ENCODE measurements at regions not wholly inside any gene's neighbourhood (a gene's known extent, or its start where the extent isn't known, plus 50 kb on each side); places are given as distances from the start of the nearest gene placed in this dataset.

DNA sequence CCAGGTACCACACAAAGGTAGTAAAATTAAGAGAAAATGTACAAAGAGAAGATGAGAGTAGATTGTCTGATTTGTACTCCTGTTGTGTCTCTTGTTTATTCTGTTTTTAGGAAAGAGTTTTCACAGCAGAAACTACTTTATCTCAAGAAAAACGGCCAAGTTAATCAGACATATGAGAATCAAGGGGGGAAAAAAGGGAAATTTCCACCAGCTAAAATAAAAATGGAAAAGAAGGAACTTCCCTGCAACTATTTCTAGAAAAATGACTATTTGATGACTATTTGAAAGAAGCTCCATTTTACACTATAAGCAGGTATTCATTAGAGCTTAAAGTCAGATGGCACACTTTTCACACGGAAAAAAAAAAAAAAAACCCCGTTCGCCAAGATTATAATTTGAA, 56.5 kb downstream of the EPRS1 start (continued):
- TF ChIP-seq, protein P1, sequence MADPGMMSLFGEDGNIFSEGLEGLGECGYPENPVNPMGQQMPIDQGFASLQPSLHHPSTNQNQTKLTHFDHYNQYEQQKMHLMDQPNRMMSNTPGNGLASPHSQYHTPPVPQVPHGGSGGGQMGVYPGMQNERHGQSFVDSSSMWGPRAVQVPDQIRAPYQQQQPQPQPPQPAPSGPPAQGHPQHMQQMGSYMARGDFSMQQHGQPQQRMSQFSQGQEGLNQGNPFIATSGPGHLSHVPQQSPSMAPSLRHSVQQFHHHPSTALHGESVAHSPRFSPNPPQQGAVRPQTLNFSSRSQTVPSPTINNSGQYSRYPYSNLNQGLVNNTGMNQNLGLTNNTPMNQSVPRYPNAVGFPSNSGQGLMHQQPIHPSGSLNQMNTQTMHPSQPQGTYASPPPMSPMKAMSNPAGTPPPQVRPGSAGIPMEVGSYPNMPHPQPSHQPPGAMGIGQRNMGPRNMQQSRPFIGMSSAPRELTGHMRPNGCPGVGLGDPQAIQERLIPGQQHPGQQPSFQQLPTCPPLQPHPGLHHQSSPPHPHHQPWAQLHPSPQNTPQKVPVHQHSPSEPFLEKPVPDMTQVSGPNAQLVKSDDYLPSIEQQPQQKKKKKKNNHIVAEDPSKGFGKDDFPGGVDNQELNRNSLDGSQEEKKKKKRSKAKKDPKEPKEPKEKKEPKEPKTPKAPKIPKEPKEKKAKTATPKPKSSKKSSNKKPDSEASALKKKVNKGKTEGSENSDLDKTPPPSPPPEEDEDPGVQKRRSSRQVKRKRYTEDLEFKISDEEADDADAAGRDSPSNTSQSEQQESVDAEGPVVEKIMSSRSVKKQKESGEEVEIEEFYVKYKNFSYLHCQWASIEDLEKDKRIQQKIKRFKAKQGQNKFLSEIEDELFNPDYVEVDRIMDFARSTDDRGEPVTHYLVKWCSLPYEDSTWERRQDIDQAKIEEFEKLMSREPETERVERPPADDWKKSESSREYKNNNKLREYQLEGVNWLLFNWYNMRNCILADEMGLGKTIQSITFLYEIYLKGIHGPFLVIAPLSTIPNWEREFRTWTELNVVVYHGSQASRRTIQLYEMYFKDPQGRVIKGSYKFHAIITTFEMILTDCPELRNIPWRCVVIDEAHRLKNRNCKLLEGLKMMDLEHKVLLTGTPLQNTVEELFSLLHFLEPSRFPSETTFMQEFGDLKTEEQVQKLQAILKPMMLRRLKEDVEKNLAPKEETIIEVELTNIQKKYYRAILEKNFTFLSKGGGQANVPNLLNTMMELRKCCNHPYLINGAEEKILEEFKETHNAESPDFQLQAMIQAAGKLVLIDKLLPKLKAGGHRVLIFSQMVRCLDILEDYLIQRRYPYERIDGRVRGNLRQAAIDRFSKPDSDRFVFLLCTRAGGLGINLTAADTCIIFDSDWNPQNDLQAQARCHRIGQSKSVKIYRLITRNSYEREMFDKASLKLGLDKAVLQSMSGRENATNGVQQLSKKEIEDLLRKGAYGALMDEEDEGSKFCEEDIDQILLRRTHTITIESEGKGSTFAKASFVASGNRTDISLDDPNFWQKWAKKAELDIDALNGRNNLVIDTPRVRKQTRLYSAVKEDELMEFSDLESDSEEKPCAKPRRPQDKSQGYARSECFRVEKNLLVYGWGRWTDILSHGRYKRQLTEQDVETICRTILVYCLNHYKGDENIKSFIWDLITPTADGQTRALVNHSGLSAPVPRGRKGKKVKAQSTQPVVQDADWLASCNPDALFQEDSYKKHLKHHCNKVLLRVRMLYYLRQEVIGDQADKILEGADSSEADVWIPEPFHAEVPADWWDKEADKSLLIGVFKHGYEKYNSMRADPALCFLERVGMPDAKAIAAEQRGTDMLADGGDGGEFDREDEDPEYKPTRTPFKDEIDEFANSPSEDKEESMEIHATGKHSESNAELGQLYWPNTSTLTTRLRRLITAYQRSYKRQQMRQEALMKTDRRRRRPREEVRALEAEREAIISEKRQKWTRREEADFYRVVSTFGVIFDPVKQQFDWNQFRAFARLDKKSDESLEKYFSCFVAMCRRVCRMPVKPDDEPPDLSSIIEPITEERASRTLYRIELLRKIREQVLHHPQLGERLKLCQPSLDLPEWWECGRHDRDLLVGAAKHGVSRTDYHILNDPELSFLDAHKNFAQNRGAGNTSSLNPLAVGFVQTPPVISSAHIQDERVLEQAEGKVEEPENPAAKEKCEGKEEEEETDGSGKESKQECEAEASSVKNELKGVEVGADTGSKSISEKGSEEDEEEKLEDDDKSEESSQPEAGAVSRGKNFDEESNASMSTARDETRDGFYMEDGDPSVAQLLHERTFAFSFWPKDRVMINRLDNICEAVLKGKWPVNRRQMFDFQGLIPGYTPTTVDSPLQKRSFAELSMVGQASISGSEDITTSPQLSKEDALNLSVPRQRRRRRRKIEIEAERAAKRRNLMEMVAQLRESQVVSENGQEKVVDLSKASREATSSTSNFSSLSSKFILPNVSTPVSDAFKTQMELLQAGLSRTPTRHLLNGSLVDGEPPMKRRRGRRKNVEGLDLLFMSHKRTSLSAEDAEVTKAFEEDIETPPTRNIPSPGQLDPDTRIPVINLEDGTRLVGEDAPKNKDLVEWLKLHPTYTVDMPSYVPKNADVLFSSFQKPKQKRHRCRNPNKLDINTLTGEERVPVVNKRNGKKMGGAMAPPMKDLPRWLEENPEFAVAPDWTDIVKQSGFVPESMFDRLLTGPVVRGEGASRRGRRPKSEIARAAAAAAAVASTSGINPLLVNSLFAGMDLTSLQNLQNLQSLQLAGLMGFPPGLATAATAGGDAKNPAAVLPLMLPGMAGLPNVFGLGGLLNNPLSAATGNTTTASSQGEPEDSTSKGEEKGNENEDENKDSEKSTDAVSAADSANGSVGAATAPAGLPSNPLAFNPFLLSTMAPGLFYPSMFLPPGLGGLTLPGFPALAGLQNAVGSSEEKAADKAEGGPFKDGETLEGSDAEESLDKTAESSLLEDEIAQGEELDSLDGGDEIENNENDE (IDR thresholded peaks at IDR 0.05; ENCODE audit: insufficient replicate concordance, low read length): no peak
- TF ChIP-seq EZH2 (IDR thresholded peaks at IDR 0.05; ENCODE audit: low read depth, low read length, severe bottlenecking) (no peak), CBX5 (IDR thresholded peaks at IDR 0.05; ENCODE audit: low read depth, low read length) (no peak), CBX8 (IDR thresholded peaks at IDR 0.05; ENCODE audit: borderline replicate concordance, low read depth, low read length) (no peak), BRCA1 (IDR thresholded peaks at IDR 0.05; ENCODE audit: low read depth, low read length) (no peak), CTBP2 (IDR thresholded peaks at IDR 0.05; ENCODE audit: borderline replicate concordance, insufficient read depth, insufficient read length, low read length) (no peak), TBP (IDR thresholded peaks at IDR 0.05; ENCODE audit: low read depth, low read length) (no peak)
